B cell (primary cell): ENCODE measurements at regions not wholly inside any gene's neighbourhood (a gene's known extent, or its start where the extent isn't known, plus 50 kb on each side); places are given as distances from the start of the nearest gene placed in this dataset.

Experiments
- EZH2 ChIP-seq: IDR thresholded peaks from 2 replicates; pipeline ENCODE4 v1.6.1; 2012; ENCODE audit warnings: borderline replicate concordance, low read depth, mild to moderate bottlenecking, moderate library complexity, low read length; ENCODE audit not compliant: insufficient read depth, poor library complexity, severe bottlenecking
- TF ChIP-seq, protein P1 (sequence below): fragments of 200-600 bp; IDR thresholded peaks from one replicate; pipeline ENCODE4 v1.8.0; 2022; ENCODE audit warnings: antibody characterized with exemption, mild to moderate bottlenecking

DNA sequence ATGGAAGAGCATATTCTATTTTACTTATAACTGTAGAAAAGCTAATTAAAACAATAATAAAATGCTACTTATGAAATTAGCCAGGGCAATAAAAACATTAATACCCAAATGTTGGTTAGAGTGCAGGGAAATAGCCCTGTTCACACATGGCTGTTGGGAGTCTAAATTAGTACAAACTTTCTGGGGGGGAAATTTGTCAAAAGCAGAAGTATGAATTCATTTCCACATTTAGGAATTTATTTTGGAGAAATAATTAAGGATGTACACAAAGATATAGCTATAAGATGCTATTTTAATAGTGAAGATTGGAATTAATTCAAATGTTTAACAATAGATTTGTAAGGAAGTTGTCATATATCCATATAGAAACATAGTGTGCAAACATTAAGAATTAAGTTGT is 190.5 kb downstream of the SEC61B start:
- TF ChIP-seq, protein P1, sequence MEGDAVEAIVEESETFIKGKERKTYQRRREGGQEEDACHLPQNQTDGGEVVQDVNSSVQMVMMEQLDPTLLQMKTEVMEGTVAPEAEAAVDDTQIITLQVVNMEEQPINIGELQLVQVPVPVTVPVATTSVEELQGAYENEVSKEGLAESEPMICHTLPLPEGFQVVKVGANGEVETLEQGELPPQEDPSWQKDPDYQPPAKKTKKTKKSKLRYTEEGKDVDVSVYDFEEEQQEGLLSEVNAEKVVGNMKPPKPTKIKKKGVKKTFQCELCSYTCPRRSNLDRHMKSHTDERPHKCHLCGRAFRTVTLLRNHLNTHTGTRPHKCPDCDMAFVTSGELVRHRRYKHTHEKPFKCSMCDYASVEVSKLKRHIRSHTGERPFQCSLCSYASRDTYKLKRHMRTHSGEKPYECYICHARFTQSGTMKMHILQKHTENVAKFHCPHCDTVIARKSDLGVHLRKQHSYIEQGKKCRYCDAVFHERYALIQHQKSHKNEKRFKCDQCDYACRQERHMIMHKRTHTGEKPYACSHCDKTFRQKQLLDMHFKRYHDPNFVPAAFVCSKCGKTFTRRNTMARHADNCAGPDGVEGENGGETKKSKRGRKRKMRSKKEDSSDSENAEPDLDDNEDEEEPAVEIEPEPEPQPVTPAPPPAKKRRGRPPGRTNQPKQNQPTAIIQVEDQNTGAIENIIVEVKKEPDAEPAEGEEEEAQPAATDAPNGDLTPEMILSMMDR = no peak
- TF ChIP-seq EZH2 = no peak
